WTC11 (cell line): ENCODE measurements at regions not wholly inside any gene's neighbourhood (a gene's known extent, or its start where the extent isn't known, plus 50 kb on each side); places are given as distances from the start of the nearest gene placed in this dataset.

Experiments used
- ATAC-seq: fragments of 200-7000 bp; cut with Tn5 transposase; 2 replicates; pipeline ENCODE4 v1.10.0; 2021; ENCODE audit warnings: mild to moderate bottlenecking, moderate library complexity
- CTCF ChIA-PET: fragments of 300-600 bp; sonication (Branson Sonifier 250); formaldehyde crosslinking; loops from one replicate; lab custom pipeline; 2021; ENCODE audit warnings: antibody characterized with exemption; lab: Charles Lee
- POLR2A ChIA-PET: fragments of 350-600 bp; sonication (Branson Sonifier 250); formaldehyde crosslinking; loops from one replicate; lab custom pipeline; 2021; ENCODE audit warnings: antibody characterized with exemption; lab: Charles Lee
- DNase-seq: peaks from one replicate; pipeline ENCODE4 v3.0.0; 2021; ENCODE audit warnings: low spot score
- H3K27ac Mint-ChIP-seq: 2 replicates; pipeline ENCODE4 v1.8.0; 2021; ENCODE audit warnings: mixed read lengths
- H3K27me3 Mint-ChIP-seq: 2 replicates; pipeline ENCODE4 v1.8.0; 2021; ENCODE audit warnings: low read depth, mild to moderate bottlenecking, moderate library complexity, mixed read lengths
- H3K36me3 Mint-ChIP-seq: 2 replicates; pipeline ENCODE4 v1.8.0; 2021; ENCODE audit warnings: mixed read lengths
- H3K4me1 Mint-ChIP-seq: 2 replicates; pipeline ENCODE4 v1.8.0; 2022; ENCODE audit warnings: mixed read lengths
- H3K4me3 Mint-ChIP-seq: 2 replicates; pipeline ENCODE4 v1.8.0; 2021; ENCODE audit warnings: mild to moderate bottlenecking, moderate library complexity, mixed read lengths
- H3K9me3 Mint-ChIP-seq: 2 replicates; pipeline ENCODE4 v1.8.0; 2021; ENCODE audit warnings: mixed read lengths
- AFF4 ChIP-seq: sonication (generic); formaldehyde crosslinking; IDR thresholded peaks from 2 replicates; pipeline ENCODE4 v1.8.1; 2023; ENCODE audit warnings: mild to moderate bottlenecking, missing genetic modification reagents, borderline replicate concordance
- AR ChIP-seq: fragments of 250-450 bp; sonication (Bioruptor Pico); IDR thresholded peaks from 2 replicates; pipeline ENCODE4 v1.9.0; 2021; ENCODE audit warnings: mild to moderate bottlenecking
- ATF6 ChIP-seq: sonication (generic); formaldehyde crosslinking; IDR thresholded peaks from 2 replicates; pipeline ENCODE4 v1.8.1; 2023; ENCODE audit warnings: mild to moderate bottlenecking, missing genetic modification reagents
- GABPB1 ChIP-seq: sonication (generic); formaldehyde crosslinking; IDR thresholded peaks from 2 replicates; pipeline ENCODE4 v1.8.1; 2023; ENCODE audit warnings: mild to moderate bottlenecking, missing genetic modification reagents
- GTF2I ChIP-seq: fragments of 250-450 bp; sonication (Bioruptor Pico); conservative IDR thresholded peaks from 2 replicates; pipeline ENCODE4 v1.4.0; 2021; ENCODE audit warnings: mild to moderate bottlenecking
- MXD4 ChIP-seq: fragments of 250-450 bp; sonication (Bioruptor Pico); IDR thresholded peaks from 2 replicates; pipeline ENCODE4 v1.8.0; 2021; ENCODE audit warnings: mild to moderate bottlenecking, moderate library complexity, borderline replicate concordance
- NR1H2 ChIP-seq: sonication (generic); formaldehyde crosslinking; IDR thresholded peaks from 2 replicates; pipeline ENCODE4 v1.9.0; 2021; ENCODE audit warnings: mild to moderate bottlenecking, moderate library complexity, missing genetic modification reagents
- SMAD3 ChIP-seq: sonication (generic); formaldehyde crosslinking; IDR thresholded peaks from 2 replicates; pipeline ENCODE4 v1.8.0; 2022; ENCODE audit warnings: missing genetic modification reagents, mild to moderate bottlenecking, borderline replicate concordance
- SMAD4 ChIP-seq: sonication (generic); formaldehyde crosslinking; IDR thresholded peaks from 2 replicates; pipeline ENCODE4 v1.8.0; 2022; ENCODE audit warnings: mild to moderate bottlenecking, missing genetic modification reagents
- SP1 ChIP-seq: sonication (generic); formaldehyde crosslinking; conservative IDR thresholded peaks from 2 replicates; pipeline ENCODE4 v1.8.1; 2022; ENCODE audit warnings: missing genetic modification reagents
- USF1 ChIP-seq: sonication (generic); formaldehyde crosslinking; IDR thresholded peaks from 2 replicates; pipeline ENCODE4 v1.8.0; 2022; ENCODE audit warnings: mild to moderate bottlenecking, missing genetic modification reagents
- ZNF263 ChIP-seq: sonication (generic); formaldehyde crosslinking; IDR thresholded peaks from 2 replicates; pipeline ENCODE4 v1.8.1; 2022; ENCODE audit warnings: low read depth, mild to moderate bottlenecking, moderate library complexity, missing genetic modification reagents
- ZNF423 ChIP-seq: fragments of 250-450 bp; sonication (Bioruptor Pico); IDR thresholded peaks from 2 replicates; pipeline ENCODE4 v2.1.2; 2022; ENCODE audit warnings: mild to moderate bottlenecking, moderate library complexity
- TF ChIP-seq, protein P1 (sequence below): fragments of 250-450 bp; sonication (Bioruptor Pico); IDR thresholded peaks from 2 replicates; pipeline ENCODE4 v1.9.0; 2021; ENCODE audit warnings: moderate library complexity, mild to moderate bottlenecking, inconsistent platforms, borderline replicate concordance
- TF ChIP-seq, protein P2 (sequence below): sonication (generic); formaldehyde crosslinking; IDR thresholded peaks from 2 replicates; pipeline ENCODE4 v1.8.0; 2022; ENCODE audit warnings: mild to moderate bottlenecking, missing genetic modification reagents

DNA sequence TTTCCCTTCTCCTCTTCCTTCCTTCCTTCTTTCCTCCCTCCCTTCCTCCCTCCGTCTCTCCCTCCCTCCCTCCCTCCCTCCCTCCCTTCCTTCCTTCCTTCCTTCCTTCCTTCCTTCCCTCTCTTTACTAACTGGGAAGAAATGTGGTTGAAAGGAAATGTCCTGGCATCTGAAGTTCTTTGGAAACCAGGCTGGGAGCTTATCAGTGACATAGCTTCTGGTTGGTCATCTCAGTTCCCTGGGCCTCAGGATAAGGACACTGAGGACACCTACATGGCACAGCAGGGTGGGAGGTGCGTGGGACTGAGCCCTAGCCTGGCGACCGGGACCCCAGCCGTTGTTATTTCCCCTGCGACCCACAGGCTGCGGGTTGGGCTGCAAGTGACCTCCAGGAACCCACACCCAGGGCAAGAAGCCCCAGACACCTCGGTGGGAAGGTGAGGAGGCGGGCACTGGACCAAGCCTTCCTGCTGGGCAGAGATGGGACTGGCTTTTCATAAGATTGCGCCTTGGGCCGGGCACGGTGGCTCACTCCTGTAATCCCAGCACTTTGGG lies 1486.5 kb downstream of the TBC1D22A start:
- Mint-ChIP-seq H3K27ac (no peak overlapping the region), H3K36me3 (no peaks in the 10 kb centered on the region), H3K27me3 (peaks cover 6% of the 10 kb centered on the region; the same call in 1 of the 2 replicates), H3K4me3 (no peak overlapping the region), H3K9me3 (no peaks in the 10 kb centered on the region), H3K4me1 (peaks cover 6% of the 10 kb centered on the region)
- POLR2A ChIA-PET, result no interaction called here
- DNase-seq (no peak), ATAC-seq (no peak)
- TF ChIP-seq ATF6 (no peak), ZNF263 (CRISPR knock-in tag) (no peak), GTF2I (CRISPR knock-in tag) (no peak), MXD4 (CRISPR knock-in tag) (no peak), ZNF423 (CRISPR knock-in tag) (no peak), USF1 (CRISPR knock-in tag) (no peak), SP1 (CRISPR knock-in tag) (no peak), SMAD3 (no peak), SMAD4 (CRISPR knock-in tag) (no peak), NR1H2 (CRISPR knock-in tag) (no peak), AR (no peak), AFF4 (no peak), GABPB1 (CRISPR knock-in tag) (no peak)
- TF ChIP-seq, protein P1, sequence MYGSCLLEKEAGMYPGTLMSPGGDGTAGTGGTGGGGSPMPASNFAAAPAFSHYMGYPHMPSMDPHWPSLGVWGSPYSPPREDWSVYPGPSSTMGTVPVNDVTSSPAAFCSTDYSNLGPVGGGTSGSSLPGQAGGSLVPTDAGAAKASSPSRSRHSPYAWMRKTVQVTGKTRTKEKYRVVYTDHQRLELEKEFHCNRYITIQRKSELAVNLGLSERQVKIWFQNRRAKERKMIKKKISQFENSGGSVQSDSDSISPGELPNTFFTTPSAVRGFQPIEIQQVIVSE (CRISPR knock-in tag), result no peak
- TF ChIP-seq, protein P2, sequence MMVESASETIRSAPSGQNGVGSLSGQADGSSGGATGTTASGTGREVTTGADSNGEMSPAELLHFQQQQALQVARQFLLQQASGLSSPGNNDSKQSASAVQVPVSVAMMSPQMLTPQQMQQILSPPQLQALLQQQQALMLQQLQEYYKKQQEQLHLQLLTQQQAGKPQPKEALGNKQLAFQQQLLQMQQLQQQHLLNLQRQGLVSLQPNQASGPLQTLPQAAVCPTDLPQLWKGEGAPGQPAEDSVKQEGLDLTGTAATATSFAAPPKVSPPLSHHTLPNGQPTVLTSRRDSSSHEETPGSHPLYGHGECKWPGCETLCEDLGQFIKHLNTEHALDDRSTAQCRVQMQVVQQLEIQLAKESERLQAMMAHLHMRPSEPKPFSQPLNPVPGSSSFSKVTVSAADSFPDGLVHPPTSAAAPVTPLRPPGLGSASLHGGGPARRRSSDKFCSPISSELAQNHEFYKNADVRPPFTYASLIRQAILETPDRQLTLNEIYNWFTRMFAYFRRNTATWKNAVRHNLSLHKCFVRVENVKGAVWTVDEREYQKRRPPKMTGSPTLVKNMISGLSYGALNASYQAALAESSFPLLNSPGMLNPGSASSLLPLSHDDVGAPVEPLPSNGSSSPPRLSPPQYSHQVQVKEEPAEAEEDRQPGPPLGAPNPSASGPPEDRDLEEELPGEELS (CRISPR knock-in tag), result no peak
- CTCF ChIA-PET, result no interaction called here
